ENCODE measurements at regions not wholly inside any gene's neighbourhood (a gene's known extent, or its start where the extent isn't known, plus 50 kb on each side); places are given as distances from the start of the nearest gene placed in this dataset.

GRCh38 chr10:78843495-78843894 lies 225.3 kb upstream of the ZMIZ1 start:
- TF ChIP-seq CTCF (conservative IDR thresholded peaks at IDR 0.05 in 1 of 2, IDR thresholded peaks at IDR 0.05 in 1 of 2; ENCODE audit: extremely low read depth in 1 of 2, insufficient read depth in 1 of 2, low read depth in 1 of 2, low read length in 2 of 2) (no peak), EZH2 (IDR thresholded peaks at IDR 0.05; ENCODE audit: borderline replicate concordance, low read length) (no peak)

Data from mammary epithelial cell (primary cell).